ENCODE measurements at regions not wholly inside any gene's neighbourhood (a gene's known extent, or its start where the extent isn't known, plus 50 kb on each side); places are given as distances from the start of the nearest gene placed in this dataset. TPM values are rescaled to one million over a fixed set of nuclear protein-coding genes. Genes with fewer than 3 reads are reported as not detected.

DNA sequence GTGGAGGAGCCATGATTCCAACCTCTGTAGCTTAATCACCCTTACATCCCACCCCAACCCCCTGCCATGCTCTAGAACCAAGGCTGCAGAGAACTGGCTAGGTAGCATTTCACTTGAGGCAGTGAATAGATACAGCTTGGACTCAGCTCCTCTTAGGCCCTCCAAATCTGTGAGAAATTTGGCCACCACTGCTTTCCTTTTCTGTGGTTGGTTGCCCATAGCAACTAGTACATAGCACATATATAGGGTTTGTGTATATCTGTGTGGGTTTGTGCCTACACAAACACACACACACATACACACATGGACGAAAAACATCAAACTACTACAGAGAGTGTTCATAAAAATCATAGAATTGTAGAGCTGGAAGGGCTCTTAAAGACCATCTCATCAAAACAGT, 52.0 kb upstream of the CCDC160 start:
- H3K4me2 ChIP-seq (ENCODE audit: low read length, poor library complexity, severe bottlenecking): no peak overlapping the region

DNA sequence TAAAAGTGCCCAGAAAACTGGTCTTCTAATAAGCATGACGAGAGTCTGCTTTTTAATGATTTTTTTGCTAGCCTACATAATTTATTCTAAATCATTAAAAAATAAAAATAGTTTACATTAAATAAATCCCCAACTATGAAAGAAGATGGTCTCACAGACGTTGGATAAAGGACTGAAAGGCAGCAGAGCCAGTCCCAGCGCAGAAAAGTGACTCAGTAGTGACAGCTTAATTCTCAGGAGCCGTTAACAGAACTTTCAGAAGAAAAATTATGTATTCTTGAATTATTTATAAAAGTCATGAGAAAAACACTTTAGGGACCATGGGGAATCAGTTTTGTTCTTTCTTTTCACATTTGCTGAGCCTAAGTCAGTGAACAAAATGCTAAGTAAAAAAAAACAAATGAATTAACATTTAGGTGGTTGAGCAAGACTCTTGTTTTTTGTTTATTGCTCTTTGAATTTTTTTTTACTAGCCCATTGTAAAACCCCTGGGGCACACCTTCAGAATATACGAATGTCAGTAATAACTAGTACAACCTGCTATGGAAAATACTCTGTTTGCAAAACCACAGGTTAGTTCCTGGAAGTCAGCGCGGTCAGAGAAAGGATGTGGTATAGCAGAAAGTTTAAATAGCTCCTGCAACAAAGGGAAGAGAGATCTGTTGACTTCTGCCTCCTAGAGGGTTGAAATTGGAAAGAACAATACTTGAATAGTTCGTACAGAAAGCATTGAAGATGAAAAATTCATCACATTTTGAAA, 50.4 kb upstream of the CCDC160 start:
- Histone ChIP-seq H4K91ac (ENCODE audit: low read length) (no peak overlapping the region), H3K27ac (ENCODE audit: low read length, poor library complexity, severe bottlenecking) (no peak overlapping the region), H3K79me1 (replicated peaks; ENCODE audit: low read length, poor library complexity, severe bottlenecking) (no peaks in the 10 kb centered on the region), H3K4ac (ENCODE audit: low read depth in 1 of 2, low read length in 2 of 2) (no peak overlapping the region), H2BK15ac (ENCODE audit: low read depth, poor library complexity, severe bottlenecking) (no peak overlapping the region), H2BK5ac (ENCODE audit: low read depth, low read length, poor library complexity, severe bottlenecking) (no peak overlapping the region), H4K8ac (ENCODE audit: low read length) (no peak overlapping the region), H3K4me2 (ENCODE audit: low read length, poor library complexity, severe bottlenecking) (no peak overlapping the region), H3K36me3 (ENCODE audit: control insufficient read depth in 1 of 2, insufficient read depth in 2 of 2, low read depth in 1 of 2, low read length in 2 of 2) (no peaks in the 10 kb centered on the region), H2BK120ac (ENCODE audit: low read depth, low read length) (no peak overlapping the region), H3K14ac (ENCODE audit: low read length in 2 of 2) (no peak overlapping the region), H2AFZ (ENCODE audit: low read depth, low read length) (no peak overlapping the region), H3K27me3 (ENCODE audit: control insufficient read depth in 1 of 2, insufficient read depth in 1 of 2, low read length in 2 of 2) (peaks cover 0 to 17% of the 10 kb centered on the region in 2 experiments), H3K18ac (ENCODE audit: low read depth in 1 of 2, low read length in 2 of 2) (no peak overlapping the region), H3K23ac (ENCODE audit: low read length in 2 of 2) (no peak overlapping the region), H3K4me3 (ENCODE audit: insufficient read depth in 1 of 2, low read depth in 1 of 2, low read length in 2 of 2) (no peak overlapping the region), H3K9ac (ENCODE audit: low read length) (no peak overlapping the region), H3K4me1 (ENCODE audit: control insufficient read depth, insufficient read depth, low read depth, low read length) (no peaks in the 10 kb centered on the region), H2BK12ac (ENCODE audit: low read length in 2 of 2) (no peak overlapping the region), H2AK5ac (ENCODE audit: low read length, severe bottlenecking) (no peak overlapping the region), H3K9me3 (ENCODE audit: control insufficient read depth, low read length) (no peaks in the 10 kb centered on the region)
- 64% methylated on average over 2 of the region's 8 CpGs for WGBS
- DNase-seq: no peak

More for the DNA sequence above, 52.0 kb upstream of the CCDC160 start:
- H3K79me1 ChIP-seq (replicated peaks; ENCODE audit: low read length, poor library complexity, severe bottlenecking): no peaks in the 10 kb centered on the region
- no peak overlapping the region for H3K14ac ChIP-seq (ENCODE audit: low read length in 2 of 2)
- H3K27ac ChIP-seq (ENCODE audit: low read length, poor library complexity, severe bottlenecking): no peak overlapping the region
- no peak overlapping the region for H4K8ac ChIP-seq (ENCODE audit: low read length)
- H3K36me3 ChIP-seq (ENCODE audit: control insufficient read depth in 1 of 2, insufficient read depth in 2 of 2, low read depth in 1 of 2, low read length in 2 of 2): no peaks in the 10 kb centered on the region
- no peak overlapping the region for H2BK12ac ChIP-seq (ENCODE audit: low read length in 2 of 2)
- H3K4me1 ChIP-seq (ENCODE audit: control insufficient read depth, insufficient read depth, low read depth, low read length): no peaks in the 10 kb centered on the region
- no peak overlapping the region for H4K91ac ChIP-seq (ENCODE audit: low read length)
- H3K23ac ChIP-seq (ENCODE audit: low read length in 2 of 2): no peak overlapping the region
- H3K27me3 ChIP-seq (ENCODE audit: control insufficient read depth in 1 of 2, insufficient read depth in 1 of 2, low read length in 2 of 2): peaks cover 0 to 33% of the 10 kb centered on the region in 2 experiments
- no peak overlapping the region for H3K9ac ChIP-seq (ENCODE audit: low read length)
- no peak for DNase-seq
- no peak overlapping the region for H2AK5ac ChIP-seq (ENCODE audit: low read length, severe bottlenecking)
- no peak overlapping the region for H2AFZ ChIP-seq (ENCODE audit: low read depth, low read length)
- H3K18ac ChIP-seq (ENCODE audit: low read depth in 1 of 2, low read length in 2 of 2): no peak overlapping the region
- no peak overlapping the region for H2BK120ac ChIP-seq (ENCODE audit: low read depth, low read length)
- no peak overlapping the region for H2BK15ac ChIP-seq (ENCODE audit: low read depth, poor library complexity, severe bottlenecking)
- no peaks in the 10 kb centered on the region for H3K9me3 ChIP-seq (ENCODE audit: control insufficient read depth, low read length)
- H3K4me3 ChIP-seq (ENCODE audit: insufficient read depth in 1 of 2, low read depth in 1 of 2, low read length in 2 of 2): no peak overlapping the region
- no CpG with 5 or more reads among the region's 1 CpG for WGBS
- H3K4ac ChIP-seq (ENCODE audit: low read depth in 1 of 2, low read length in 2 of 2): no peak overlapping the region
- no peak overlapping the region for H2BK5ac ChIP-seq (ENCODE audit: low read depth, low read length, poor library complexity, severe bottlenecking)

Small RNA genes in the stretch of these regions (small RNA-seq; reads per million reads assigned to genes)
- not detected for gene RF00019 (ENCODE audit: low read depth)
- gene TIMM8BP2 (ENCODE audit: low read depth): not detected
